Islet precursor cell (in vitro differentiated cells): ENCODE measurements at regions not wholly inside any gene's neighbourhood (a gene's known extent, or its start where the extent isn't known, plus 50 kb on each side); places are given as distances from the start of the nearest gene placed in this dataset.
"Not testable (repeated sequence)": the region's sequence is repeated elsewhere in the genome, so short reads cannot be mapped to it uniquely, and the experiment has no call there.

ENCODE experiments used
- DNase-seq: peaks from one replicate; pipeline ENCODE4 v3.0.0-alpha.2; 2018

- peak; percentile 47 for DNase-seq
Measured at GRCh38 chr11:119586181-119586580, 142.8 kb downstream of the NECTIN1 start.

GRCh38 chr11:119585043-119585781, 143.8 kb downstream of the NECTIN1 start:
- DNase-seq, result peak; percentile 81

GRCh38 chr11:119584193-119585042, 144.6 kb downstream of the NECTIN1 start:
- peak; percentile 88 for DNase-seq

GRCh38 chr11:119583585-119583984, 145.4 kb downstream of the NECTIN1 start:
- peak; percentile 40 for DNase-seq

- not testable (repeated sequence) for DNase-seq
Measured at GRCh38 chr11:119581396-119581795, 147.6 kb downstream of the NECTIN1 start.

GRCh38 chr11:119580751-119581150, 148.2 kb downstream of the NECTIN1 start:
- peak; percentile 10 for DNase-seq

- peak; percentile 5 for DNase-seq
Measured at GRCh38 chr11:119580081-119580480, 148.9 kb downstream of the NECTIN1 start.

GRCh38 chr11:119578521-119579191, 150.3 kb downstream of the NECTIN1 start:
- peak; percentile 23 for DNase-seq

GRCh38 chr11:119573858-119574257, 150.9 kb upstream of the THY1 start:
- no peak for DNase-seq

GRCh38 chr11:119572481-119573424, 149.8 kb upstream of the THY1 start:
- peak; percentile 56 for DNase-seq

- peak; percentile 38 for DNase-seq
Measured at GRCh38 chr11:119571311-119571710, 148.3 kb upstream of the THY1 start.

- DNase-seq, result peak; percentile 95
Measured at GRCh38 chr11:119567688-119568582, 145.0 kb upstream of the THY1 start.

- peak; percentile 1 for DNase-seq
Measured at GRCh38 chr11:119566319-119566718, 143.3 kb upstream of the THY1 start.

- DNase-seq, result not testable (repeated sequence)
Measured at GRCh38 chr11:119565693-119566092, 142.7 kb upstream of the THY1 start.

GRCh38 chr11:119560961-119561360, 138.0 kb upstream of the THY1 start:
- no peak for DNase-seq

- DNase-seq, result no peak
Measured at GRCh38 chr11:119560291-119560690, 137.3 kb upstream of the THY1 start.

GRCh38 chr11:119552106-119552485, 129.1 kb upstream of the THY1 start:
- DNase-seq, result no peak

GRCh38 chr11:119551420-119552105, 128.6 kb upstream of the THY1 start:
- DNase-seq, result no peak

- no peak for DNase-seq
Measured at GRCh38 chr11:119550053-119550752, 127.2 kb upstream of the THY1 start.

GRCh38 chr11:119547511-119547910, 124.5 kb upstream of the THY1 start:
- no peak for DNase-seq
